ENCODE measurements at regions not wholly inside any gene's neighbourhood (a gene's known extent, or its start where the extent isn't known, plus 50 kb on each side); places are given as distances from the start of the nearest gene placed in this dataset.

DNA sequence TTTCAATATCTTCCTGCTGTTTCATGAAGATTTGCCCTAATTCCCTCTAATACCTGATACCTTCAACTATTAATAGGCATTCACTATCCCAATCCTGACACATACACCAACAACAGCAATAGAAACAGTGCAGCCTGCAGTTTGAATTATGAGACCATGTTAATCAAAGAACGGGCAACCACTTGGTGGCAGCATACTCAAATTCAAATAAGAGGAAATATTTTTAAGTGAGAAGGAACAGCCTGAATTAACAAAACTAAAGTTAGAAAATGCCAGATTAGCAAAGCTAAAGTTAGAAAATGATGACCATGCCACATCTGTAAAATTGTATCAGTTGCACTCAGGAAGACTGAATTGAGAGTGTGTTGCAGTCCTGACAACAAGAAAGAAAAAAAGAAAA is 204.9 kb downstream of the SMARCA1 start:
- Histone ChIP-seq H3K27ac (ENCODE audit: low read depth, low read length, poor library complexity, severe bottlenecking) (no peak overlapping the region), H3K9me3 (ENCODE audit: low read depth, low read length, poor library complexity, severe bottlenecking) (no peaks in the 10 kb centered on the region), H3K4me1 (ENCODE audit: insufficient read depth, low read length, poor library complexity, severe bottlenecking) (no peaks in the 10 kb centered on the region), H3K27me3 (replicated peaks; ENCODE audit: insufficient read depth, low read depth, low read length, poor library complexity) (no peaks in the 10 kb centered on the region), H3K36me3 (ENCODE audit: insufficient read depth, low read length, poor library complexity, severe bottlenecking) (no peaks in the 10 kb centered on the region), H3K4me3 (ENCODE audit: low read depth, low read length, poor library complexity, severe bottlenecking) (no peak overlapping the region)
- TF ChIP-seq, protein P1, sequence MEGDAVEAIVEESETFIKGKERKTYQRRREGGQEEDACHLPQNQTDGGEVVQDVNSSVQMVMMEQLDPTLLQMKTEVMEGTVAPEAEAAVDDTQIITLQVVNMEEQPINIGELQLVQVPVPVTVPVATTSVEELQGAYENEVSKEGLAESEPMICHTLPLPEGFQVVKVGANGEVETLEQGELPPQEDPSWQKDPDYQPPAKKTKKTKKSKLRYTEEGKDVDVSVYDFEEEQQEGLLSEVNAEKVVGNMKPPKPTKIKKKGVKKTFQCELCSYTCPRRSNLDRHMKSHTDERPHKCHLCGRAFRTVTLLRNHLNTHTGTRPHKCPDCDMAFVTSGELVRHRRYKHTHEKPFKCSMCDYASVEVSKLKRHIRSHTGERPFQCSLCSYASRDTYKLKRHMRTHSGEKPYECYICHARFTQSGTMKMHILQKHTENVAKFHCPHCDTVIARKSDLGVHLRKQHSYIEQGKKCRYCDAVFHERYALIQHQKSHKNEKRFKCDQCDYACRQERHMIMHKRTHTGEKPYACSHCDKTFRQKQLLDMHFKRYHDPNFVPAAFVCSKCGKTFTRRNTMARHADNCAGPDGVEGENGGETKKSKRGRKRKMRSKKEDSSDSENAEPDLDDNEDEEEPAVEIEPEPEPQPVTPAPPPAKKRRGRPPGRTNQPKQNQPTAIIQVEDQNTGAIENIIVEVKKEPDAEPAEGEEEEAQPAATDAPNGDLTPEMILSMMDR (conservative IDR thresholded peaks at IDR 0.05; ENCODE audit: low read depth, low read length) = peak; percentile 60
- TF ChIP-seq EZH2 (IDR thresholded peaks at IDR 0.05; ENCODE audit: borderline replicate concordance, low read depth, low read length, poor library complexity, severe bottlenecking) = no peak
- ChIA-PET POLR2A (ENCODE audit: low non-redundant PET) (interaction anchor here (0.7 kb wide), 1 partner anchor 1950 kb away, joined by 4 read pairs; no protein-coding TSS in a partner anchor), CTCF (no interaction called here)
- intact Hi-C loops (cut with micrococcal nuclease; ENCODE audit: unreplicated experiment) = loop anchor here (5.0 kb wide), 1 partner anchor 144 kb away; no protein-coding TSS in a partner anchor
- no TSS peak for BruUV-seq (replicated peaks)
- DNase-seq (ENCODE audit: low spot score) = peak; percentile 27

DNA sequence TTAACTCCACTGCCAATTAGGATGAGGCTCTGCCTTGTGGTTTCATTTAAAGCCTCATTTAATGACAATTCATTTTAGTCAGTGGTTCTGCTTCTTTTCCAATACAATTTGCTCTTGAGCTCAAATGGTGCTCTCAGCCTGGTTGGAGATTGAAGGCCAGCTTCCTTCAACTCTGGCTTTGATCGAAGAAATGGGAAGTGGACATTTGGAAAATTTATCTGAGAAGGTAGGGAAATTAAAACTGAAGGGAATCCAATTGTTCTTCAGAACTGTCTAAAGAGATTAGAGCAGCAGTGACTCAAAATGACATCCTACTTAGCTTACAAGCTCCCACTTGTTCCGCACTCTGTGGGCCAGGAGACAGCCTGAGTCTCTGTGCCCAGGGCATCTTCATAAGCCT is 206.8 kb downstream of the SMARCA1 start:
- ChIA-PET CTCF (interaction anchor here (0.7 kb wide), 1 partner anchor 43 kb away, joined by 3 read pairs; no protein-coding TSS in a partner anchor), POLR2A (ENCODE audit: low non-redundant PET) (no interaction called here)
- TF ChIP-seq, protein P1 (conservative IDR thresholded peaks at IDR 0.05; ENCODE audit: low read depth, low read length) = no peak
- TF ChIP-seq EZH2 (IDR thresholded peaks at IDR 0.05; ENCODE audit: borderline replicate concordance, low read depth, low read length, poor library complexity, severe bottlenecking) = no peak
- intact Hi-C loops (cut with micrococcal nuclease; ENCODE audit: unreplicated experiment) = loop anchor here (5.0 kb wide), 1 partner anchor 146 kb away; no protein-coding TSS in a partner anchor
- Histone ChIP-seq H3K4me1 (ENCODE audit: insufficient read depth, low read length, poor library complexity, severe bottlenecking) (no peaks in the 10 kb centered on the region), H3K36me3 (ENCODE audit: insufficient read depth, low read length, poor library complexity, severe bottlenecking) (no peaks in the 10 kb centered on the region), H3K27ac (ENCODE audit: low read depth, low read length, poor library complexity, severe bottlenecking) (no peak overlapping the region), H3K27me3 (replicated peaks; ENCODE audit: insufficient read depth, low read depth, low read length, poor library complexity) (no peaks in the 10 kb centered on the region), H3K9me3 (ENCODE audit: low read depth, low read length, poor library complexity, severe bottlenecking) (no peaks in the 10 kb centered on the region), H3K4me3 (ENCODE audit: low read depth, low read length, poor library complexity, severe bottlenecking) (no peak overlapping the region)
- DNase-seq (ENCODE audit: low spot score) = no peak
- BruUV-seq (replicated peaks) = no TSS peak

DNA sequence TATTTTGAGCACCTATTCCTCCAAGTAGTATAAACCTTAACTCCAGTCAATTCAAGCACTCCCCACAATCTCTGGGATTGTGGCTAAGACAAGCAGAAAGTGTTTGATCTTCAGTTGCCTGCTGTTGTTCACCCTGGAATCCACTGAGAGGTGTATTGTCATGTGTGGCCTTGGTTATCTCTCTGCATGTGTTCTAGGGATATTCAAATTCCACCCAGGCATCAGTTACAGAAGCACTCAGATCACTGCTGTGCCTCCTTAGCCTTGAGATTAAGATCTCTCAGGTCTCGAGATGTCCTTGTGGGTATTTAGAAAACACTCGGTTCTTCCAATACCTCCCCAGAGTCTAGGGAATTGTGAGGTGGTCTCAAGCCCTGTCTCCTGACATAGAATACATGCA is 213.3 kb downstream of the SMARCA1 start:
- Histone ChIP-seq H3K27me3 (replicated peaks; ENCODE audit: insufficient read depth, low read depth, low read length, poor library complexity) (no peaks in the 10 kb centered on the region), H3K4me1 (ENCODE audit: insufficient read depth, low read length, poor library complexity, severe bottlenecking) (no peaks in the 10 kb centered on the region), H3K9me3 (ENCODE audit: low read depth, low read length, poor library complexity, severe bottlenecking) (no peaks in the 10 kb centered on the region), H3K4me3 (ENCODE audit: low read depth, low read length, poor library complexity, severe bottlenecking) (no peak overlapping the region), H3K36me3 (ENCODE audit: insufficient read depth, low read length, poor library complexity, severe bottlenecking) (no peaks in the 10 kb centered on the region), H3K27ac (ENCODE audit: low read depth, low read length, poor library complexity, severe bottlenecking) (no peak overlapping the region)
- TF ChIP-seq, protein P1 (conservative IDR thresholded peaks at IDR 0.05; ENCODE audit: low read depth, low read length) = no peak
- no peak for TF ChIP-seq EZH2 (IDR thresholded peaks at IDR 0.05; ENCODE audit: borderline replicate concordance, low read depth, low read length, poor library complexity, severe bottlenecking)
- ChIA-PET POLR2A (ENCODE audit: low non-redundant PET) (no interaction called here), CTCF (no interaction called here)
- intact Hi-C loops (cut with micrococcal nuclease; ENCODE audit: unreplicated experiment) = no loop called here
- no peak for DNase-seq (ENCODE audit: low spot score)
- no TSS peak for BruUV-seq (replicated peaks)
